Smooth muscle cell (in vitro differentiated cells): ENCODE measurements at regions not wholly inside any gene's neighbourhood (a gene's known extent, or its start where the extent isn't known, plus 50 kb on each side); places are given as distances from the start of the nearest gene placed in this dataset.

Experiments
- DNase-seq: peaks from one replicate; lab custom pipeline; 2025; ENCODE audit not compliant: unreplicated experiment; lab: John Stamatoyannopoulos, UW
- H2AFZ ChIP-seq: fragments of 200-600 bp; sonication (generic); 2 replicates; pipeline ENCODE4 v1.6.0; 2016; ENCODE audit warnings: antibody characterized with exemption, low read depth, mild to moderate bottlenecking
- H3F3A ChIP-seq: fragments of 200-600 bp; sonication (generic); 2 replicates; pipeline ENCODE4 v1.6.0; 2017; ENCODE audit warnings: antibody characterized with exemption, low read depth
- H3K27ac ChIP-seq: fragments of 200-600 bp; sonication (generic); 2 replicates; pipeline ENCODE4 v1.5.1; 2016; ENCODE audit warnings: low read depth, mild to moderate bottlenecking
- H3K27me3 ChIP-seq: fragments of 200-600 bp; sonication (generic); 2 replicates; pipeline ENCODE4 v1.6.1; 2016; ENCODE audit warnings: low read depth, mild to moderate bottlenecking
- H3K36me3 ChIP-seq: fragments of 200-600 bp; sonication (generic); 2 replicates; pipeline ENCODE4 v1.5.1; 2016; ENCODE audit warnings: low read depth
- H3K4me1 ChIP-seq: fragments of 200-600 bp; sonication (generic); 2 replicates; pipeline ENCODE4 v1.5.1; 2016; ENCODE audit warnings: low read depth
- H3K4me2 ChIP-seq: fragments of 200-600 bp; sonication (generic); 2 replicates; pipeline ENCODE4 v1.6.0; 2016; ENCODE audit warnings: mild to moderate bottlenecking
- H3K4me3 ChIP-seq: fragments of 200-600 bp; sonication (generic); 2 replicates; pipeline ENCODE4 v1.5.1; 2016; ENCODE audit warnings: mild to moderate bottlenecking
- H3K79me2 ChIP-seq: fragments of 200-600 bp; sonication (generic); 2 replicates; pipeline ENCODE4 v1.6.0; 2016; ENCODE audit warnings: low read depth, mild to moderate bottlenecking
- H3K9ac ChIP-seq: fragments of 200-600 bp; sonication (generic); 2 replicates; pipeline ENCODE4 v1.6.0; 2016; ENCODE audit warnings: low read depth
- H3K9me3 ChIP-seq: fragments of 200-600 bp; sonication (generic); replicated peaks from 2 replicates; pipeline ENCODE4 v1.5.1; 2016; ENCODE audit warnings: low read depth
- H4K20me1 ChIP-seq: fragments of 200-600 bp; sonication (generic); 2 replicates; pipeline ENCODE4 v1.6.0; 2016; ENCODE audit warnings: low read depth
- CTCF ChIP-seq: fragments of 200-600 bp; sonication (generic); IDR thresholded peaks from 2 replicates; pipeline ENCODE4 v1.5.1; 2017; ENCODE audit warnings: borderline replicate concordance, mild to moderate bottlenecking, antibody characterized with exemption; ENCODE audit not compliant: insufficient read depth, poor library complexity, severe bottlenecking
- WGBS: methylation state at CpG from one replicate; pipeline ENCODE4 v1.1.7; 2016; ENCODE audit warnings: low lambda C conversion rate; 5-methylcytosine and 5-hydroxymethylcytosine counted together

DNA sequence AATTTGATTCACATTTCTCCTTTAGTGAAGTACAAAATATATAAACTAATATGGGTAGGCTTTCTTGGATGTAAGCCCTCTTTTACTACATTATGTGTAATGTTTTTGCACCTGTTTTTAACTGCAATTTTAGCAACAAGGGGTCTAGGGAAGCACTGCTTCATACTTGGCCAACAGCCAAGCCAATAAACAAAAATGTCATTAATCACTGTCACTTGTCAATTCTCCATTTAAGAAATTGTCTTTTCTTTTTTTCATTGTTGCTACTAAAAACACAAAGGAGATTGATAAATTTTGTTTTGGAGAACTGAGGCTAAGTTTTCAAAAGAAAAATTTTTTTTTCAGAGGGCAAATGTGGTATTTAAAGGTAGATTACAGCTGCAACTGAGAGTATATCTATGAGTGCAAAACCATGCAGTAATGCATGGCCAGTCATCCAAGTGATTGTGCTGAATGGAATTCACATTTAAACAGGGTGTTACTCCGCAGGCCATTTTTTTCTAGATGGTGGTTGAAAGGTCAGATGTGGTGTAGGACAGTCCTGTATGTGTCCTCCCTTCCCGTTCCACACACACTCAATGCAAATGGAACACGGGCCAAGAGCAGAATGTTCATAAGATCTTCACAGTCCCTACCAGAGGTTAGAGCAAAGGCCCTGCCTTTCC is 503.0 kb upstream of the LMO3 start:
- Histone ChIP-seq H3K27ac (no peak overlapping the region), H2AFZ (no peak overlapping the region), H3K27me3 (no peaks in the 10 kb centered on the region), H4K20me1 (no peaks in the 10 kb centered on the region), H3K9me3 (no peaks in the 10 kb centered on the region), H3K9ac (no peak overlapping the region), H3K4me2 (no peak overlapping the region), H3K4me3 (no peak overlapping the region), H3K79me2 (no peaks in the 10 kb centered on the region), H3K36me3 (no peaks in the 10 kb centered on the region), H3K4me1 (no peaks in the 10 kb centered on the region), H3F3A (no peaks in the 10 kb centered on the region)
- WGBS, result 76% methylated on average over 3 of the region's 3 CpGs
- TF ChIP-seq CTCF, result no peak
- no peak for DNase-seq

DNA sequence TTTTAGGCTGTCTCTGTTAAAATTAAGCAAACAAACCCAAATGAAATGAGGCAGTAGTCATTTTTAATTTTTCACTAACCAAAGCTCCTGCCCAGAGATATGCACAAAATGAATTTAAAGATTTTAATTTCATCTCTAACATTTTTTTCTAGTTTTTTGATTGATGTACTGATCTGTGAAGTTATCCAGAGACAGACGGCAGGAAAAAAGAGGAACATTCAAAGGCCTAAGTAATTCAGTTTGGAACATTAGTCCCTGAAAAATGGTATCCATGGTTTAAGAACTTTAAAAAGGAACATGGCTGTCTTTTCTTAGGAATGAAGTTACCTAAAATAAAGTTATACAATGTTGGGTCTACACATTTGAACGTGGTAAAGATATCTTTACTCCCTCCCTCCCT is 498.8 kb upstream of the LMO3 start:
- TF ChIP-seq CTCF, result no peak

GRCh38 chr12:17097674-17098073 is 491.7 kb upstream of the LMO3 start:
- H2AFZ ChIP-seq, result no peak overlapping the region
- no peaks in the 10 kb centered on the region for H3K4me1 ChIP-seq
- WGBS, result 80% methylated on average over 11 of the region's 11 CpGs
- no peaks in the 10 kb centered on the region for H3K36me3 ChIP-seq
- H3K27ac ChIP-seq, result no peak overlapping the region
- no peaks in the 10 kb centered on the region for H3K9me3 ChIP-seq
- no peak for DNase-seq
- no peaks in the 10 kb centered on the region for H4K20me1 ChIP-seq
- H3K4me2 ChIP-seq, result no peak overlapping the region
- no peak overlapping the region for H3K9ac ChIP-seq
- TF ChIP-seq CTCF, result no peak
- H3K27me3 ChIP-seq, result no peaks in the 10 kb centered on the region
- no peaks in the 10 kb centered on the region for H3K79me2 ChIP-seq
- no peaks in the 10 kb centered on the region for H3F3A ChIP-seq
- H3K4me3 ChIP-seq, result no peak overlapping the region

More for the DNA sequence above, 498.8 kb upstream of the LMO3 start:
- Histone ChIP-seq H3K4me1 (no peaks in the 10 kb centered on the region), H3K4me2 (no peak overlapping the region), H3K36me3 (no peaks in the 10 kb centered on the region), H3F3A (no peaks in the 10 kb centered on the region), H3K79me2 (no peaks in the 10 kb centered on the region), H3K9ac (no peak overlapping the region), H3K27ac (no peak overlapping the region), H3K27me3 (no peaks in the 10 kb centered on the region), H2AFZ (no peak overlapping the region), H3K9me3 (no peaks in the 10 kb centered on the region), H3K4me3 (no peak overlapping the region), H4K20me1 (no peaks in the 10 kb centered on the region)
- no peak for DNase-seq
- 73% methylated on average over 2 of the region's 2 CpGs for WGBS

DNA sequence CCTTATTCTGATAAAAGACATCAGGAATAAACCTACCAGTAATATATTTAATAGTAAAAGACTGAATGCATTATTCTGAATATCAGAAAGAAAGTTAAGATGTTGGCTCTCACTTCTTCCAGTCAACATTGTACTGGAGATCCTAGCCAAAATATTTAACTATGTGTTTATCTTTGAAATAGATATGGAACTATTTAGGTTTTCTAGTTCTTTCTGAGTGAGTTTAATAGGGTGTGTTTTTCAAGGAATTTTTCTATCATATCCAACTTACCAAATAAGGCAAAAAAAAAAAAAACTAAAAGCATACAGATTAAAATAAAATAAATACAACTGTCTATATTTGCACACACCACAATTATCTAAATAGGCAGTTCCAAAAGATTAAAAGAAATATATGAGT is 478.9 kb upstream of the LMO3 start:
- no peak overlapping the region for H3K4me2 ChIP-seq
- no peak for TF ChIP-seq CTCF
- H3K4me1 ChIP-seq, result no peaks in the 10 kb centered on the region
- no peak for DNase-seq
- H3K9me3 ChIP-seq, result no peaks in the 10 kb centered on the region
- no peaks in the 10 kb centered on the region for H3K36me3 ChIP-seq
- no peaks in the 10 kb centered on the region for H4K20me1 ChIP-seq
- no peak overlapping the region for H3K4me3 ChIP-seq
- H3K27me3 ChIP-seq, result no peaks in the 10 kb centered on the region
- H3K79me2 ChIP-seq, result no peaks in the 10 kb centered on the region
- no peak overlapping the region for H3K27ac ChIP-seq
- no peak overlapping the region for H2AFZ ChIP-seq
- H3F3A ChIP-seq, result no peaks in the 10 kb centered on the region
- no peak overlapping the region for H3K9ac ChIP-seq
